SK-N-SH (cell line): ENCODE measurements at regions not wholly inside any gene's neighbourhood (a gene's known extent, or its start where the extent isn't known, plus 50 kb on each side); places are given as distances from the start of the nearest gene placed in this dataset.

Experiments used
- CTCF ChIA-PET: fragments of 300-600, 350-600 bp; formaldehyde crosslinking; extraction: SDS; loops from one replicate; lab custom pipeline; 2021; lab: Yijun Ruan, JAX
- POLR2A ChIA-PET: fragments of 350-600 bp; sonication (Branson Sonifier 250); formaldehyde crosslinking; extraction: SDS; loops from one replicate; lab custom pipeline; 2020; ENCODE audit warnings: antibody characterized with exemption, inconsistent platforms; lab: Yijun Ruan, JAX
- DNase-seq: peaks from one replicate; pipeline ENCODE4 v3.0.0; 2012
- H2AFZ ChIP-seq: fragments of 200-600 bp; sonication (generic); 2 replicates; pipeline ENCODE4 v1.8.1; 2016; ENCODE audit warnings: antibody characterized with exemption, mild to moderate bottlenecking, low read depth
- H3F3A ChIP-seq: fragments of 200-600 bp; sonication (generic); replicated peaks from 2 replicates; pipeline ENCODE3; 2016; ENCODE audit warnings: antibody characterized with exemption, mild to moderate bottlenecking; ENCODE audit not compliant: insufficient read depth
- H3K27ac ChIP-seq, 2 experiments: fragments of 200-500 bp in 1 of 2; fragments of 200-600 bp in 1 of 2; sonication (Bioruptor generic) in 1 of 2; sonication (generic), shearing (Covaris generic) in 1 of 2; 2 replicates each; pipeline versions ENCODE4 v1.5.1 to v1.6.1; 2014 to 2016; ENCODE audit warnings: low read depth in 2 of 2, inconsistent platforms in 1 of 2, low read length in 1 of 2, mild to moderate bottlenecking in 1 of 2, mixed read lengths in 1 of 2
- H3K27me3 ChIP-seq: fragments of 200-600 bp; sonication (generic), shearing (Covaris generic); 2 replicates; pipeline ENCODE4 v1.6.1; 2016; ENCODE audit warnings: mixed run types; ENCODE audit not compliant: insufficient read depth
- H3K36me3 ChIP-seq, 2 experiments: fragments of 200-500 bp in 1 of 2; fragments of 200-600 bp in 1 of 2; sonication (Bioruptor generic) in 1 of 2; sonication (generic) in 1 of 2; replicated peaks in 1 of 2; 2 replicates each; pipeline versions ENCODE3 to v1.5.1; 2014 to 2016; ENCODE audit warnings: low read length in 1 of 2, mild to moderate bottlenecking in 1 of 2; ENCODE audit not compliant: insufficient read depth in 2 of 2, control insufficient read depth in 1 of 2
- H3K4me1 ChIP-seq, 2 experiments: fragments of 200-500 bp in 1 of 2; fragments of 200-600 bp in 1 of 2; sonication (Bioruptor generic) in 1 of 2; sonication (generic), shearing (Covaris generic) in 1 of 2; 2 replicates each; pipeline versions ENCODE4 v1.5.1 to v1.6.1; 2014 to 2016; ENCODE audit warnings: low read depth in 1 of 2, low read length in 1 of 2, mixed run types in 1 of 2; ENCODE audit not compliant: insufficient read depth in 2 of 2, control insufficient read depth in 1 of 2
- H3K4me2 ChIP-seq: fragments of 200-600 bp; sonication (generic), shearing (Covaris generic); 2 replicates; pipeline ENCODE4 v1.6.1; 2017; ENCODE audit warnings: mixed run types
- H3K4me3 ChIP-seq, 2 experiments: fragments of 200-500 bp in 1 of 2; fragments of 200-600 bp in 1 of 2; sonication (Bioruptor generic) in 1 of 2; sonication (generic), shearing (Covaris generic) in 1 of 2; 2 replicates each; pipeline versions ENCODE4 v1.5.1 to v1.8.1; 2014 to 2016; ENCODE audit warnings: low read depth in 2 of 2, inconsistent platforms in 1 of 2, low read length in 1 of 2, mild to moderate bottlenecking in 1 of 2, mixed read lengths in 1 of 2, moderate library complexity in 1 of 2
- H3K79me2 ChIP-seq: fragments of 200-600 bp; sonication (generic); 2 replicates; pipeline ENCODE4 v1.8.1; 2017; ENCODE audit warnings: mild to moderate bottlenecking; ENCODE audit not compliant: insufficient read depth
- H3K9ac ChIP-seq: fragments of 200-600 bp; sonication (generic); 2 replicates; pipeline ENCODE4 v1.6.1; 2017; ENCODE audit warnings: mixed run types
- H3K9me2 ChIP-seq: fragments of 200-600 bp; sonication (generic); 2 replicates; pipeline ENCODE4 v1.6.1; 2017; ENCODE audit warnings: mixed run types
- H3K9me3 ChIP-seq: fragments of 200-600 bp; sonication (generic); 2 replicates; pipeline ENCODE4 v1.6.1; 2017; ENCODE audit warnings: mixed run types, mild to moderate bottlenecking, moderate library complexity
- H4K20me1 ChIP-seq: fragments of 200-600 bp; sonication (generic); 2 replicates; pipeline ENCODE4 v1.6.1; 2017; ENCODE audit warnings: mild to moderate bottlenecking, mixed run types; ENCODE audit not compliant: insufficient read depth
- CHD2 ChIP-seq: fragments of 150-350 bp; IDR thresholded peaks from 2 replicates; pipeline ENCODE4 v1.6.1; 2018; ENCODE audit warnings: low read length; ENCODE audit not compliant: partially characterized antibody
- EP300 ChIP-seq, 2 experiments: IDR thresholded peaks; 2 replicates each; pipeline versions ENCODE4 v1.4.0 to v1.6.1; 2012; ENCODE audit warnings: borderline replicate concordance in 1 of 2, low read depth in 1 of 2, low read length in 1 of 2
- EZH2phosphoT487 ChIP-seq: fragments of 200-600 bp; sonication (generic); IDR thresholded peaks from 2 replicates; pipeline ENCODE4 v1.6.1; 2017; ENCODE audit warnings: low read depth, mixed run types, mild to moderate bottlenecking, antibody characterized with exemption, moderate library complexity, borderline replicate concordance
- FOSL2 ChIP-seq: IDR thresholded peaks from 2 replicates; pipeline ENCODE4 v1.4.0; 2012; ENCODE audit warnings: low read depth, mild to moderate bottlenecking, moderate library complexity, borderline replicate concordance
- FOXJ3 ChIP-seq: sonication (generic); formaldehyde crosslinking; IDR thresholded peaks from 2 replicates; pipeline ENCODE4 v1.5.1; 2020; ENCODE audit warnings: mild to moderate bottlenecking, missing genetic modification reagents
- GABPA ChIP-seq: IDR thresholded peaks from 2 replicates; pipeline ENCODE4 v1.4.0; 2012; ENCODE audit warnings: low read depth, mild to moderate bottlenecking
- GATA2 ChIP-seq: sonication (generic); formaldehyde crosslinking; IDR thresholded peaks from 2 replicates; pipeline ENCODE4 v1.5.0; 2020; ENCODE audit warnings: mild to moderate bottlenecking, missing genetic modification reagents
- JUND ChIP-seq: IDR thresholded peaks from 2 replicates; pipeline ENCODE4 v1.4.0; 2012
- MEF2A ChIP-seq: IDR thresholded peaks from 2 replicates; pipeline ENCODE4 v1.4.0; 2012; ENCODE audit warnings: low read depth, borderline replicate concordance
- MXI1 ChIP-seq: IDR thresholded peaks from 2 replicates; pipeline ENCODE4 v1.6.1; 2012; ENCODE audit warnings: mild to moderate bottlenecking, low read depth, low read length, improper control_type of control experiment
- NFIC ChIP-seq: IDR thresholded peaks from 2 replicates; pipeline ENCODE4 v1.4.0; 2012; ENCODE audit warnings: borderline replicate concordance
- NRF1 ChIP-seq: IDR thresholded peaks from 2 replicates; pipeline ENCODE4 v1.6.1; 2012; ENCODE audit warnings: low read depth, mild to moderate bottlenecking, low read length
- POLR2AphosphoS5 ChIP-seq: IDR thresholded peaks from 2 replicates; pipeline ENCODE4 v1.6.1; 2012; ENCODE audit warnings: low read depth, low read length
- RCOR1 ChIP-seq: fragments of 150-350 bp; IDR thresholded peaks from 2 replicates; pipeline ENCODE4 v1.6.1; 2017; ENCODE audit warnings: antibody characterized with exemption, low read length
- RFX5 ChIP-seq: IDR thresholded peaks from 2 replicates; pipeline ENCODE4 v1.6.1; 2012; ENCODE audit warnings: mild to moderate bottlenecking, improper control_type of control experiment, low read length
- RXRA ChIP-seq: IDR thresholded peaks from 2 replicates; pipeline ENCODE4 v1.4.0; 2012; ENCODE audit warnings: low read depth, mild to moderate bottlenecking, borderline replicate concordance
- SIN3A ChIP-seq: IDR thresholded peaks from 2 replicates; pipeline ENCODE4 v1.6.1; 2012; ENCODE audit warnings: low read depth, mild to moderate bottlenecking, low read length, moderate library complexity, borderline replicate concordance
- SMC3 ChIP-seq: IDR thresholded peaks from 2 replicates; pipeline ENCODE4 v1.6.1; 2012; ENCODE audit warnings: low read depth, low read length, improper control_type of control experiment
- TAF1 ChIP-seq: IDR thresholded peaks from 2 replicates; pipeline ENCODE4 v1.6.1; 2012; ENCODE audit warnings: low read depth, mild to moderate bottlenecking, low read length, moderate library complexity, borderline replicate concordance
- TCF12 ChIP-seq: IDR thresholded peaks from 2 replicates; pipeline ENCODE4 v1.4.0; 2012
- TEAD4 ChIP-seq: IDR thresholded peaks from 2 replicates; pipeline ENCODE4 v1.4.0; 2012; ENCODE audit warnings: mild to moderate bottlenecking, borderline replicate concordance; ENCODE audit not compliant: insufficient read depth
- YY1 ChIP-seq: IDR thresholded peaks from 2 replicates; pipeline ENCODE4 v1.4.0; 2012; ENCODE audit warnings: low read depth, mild to moderate bottlenecking
- WGBS: methylation state at CpG from one replicate; pipeline ENCODE4 v1.1.6; 2017; ENCODE audit warnings: low lambda C conversion rate; 5-methylcytosine and 5-hydroxymethylcytosine counted together
- TF ChIP-seq, protein P1 (sequence below): IDR thresholded peaks from 2 replicates; pipeline ENCODE4 v1.4.0; 2012; ENCODE audit warnings: low read depth
- TF ChIP-seq, protein P2 (sequence below): fragments of 150-350 bp; IDR thresholded peaks from 2 replicates; pipeline ENCODE4 v1.6.1; 2016; ENCODE audit warnings: mild to moderate bottlenecking, low read depth, low read length
- TF ChIP-seq, protein P3 (sequence below): IDR thresholded peaks from 2 replicates; pipeline ENCODE4 v1.4.0; 2012; ENCODE audit warnings: low read depth, borderline replicate concordance
- TF ChIP-seq, protein P4 (sequence below): IDR thresholded peaks from 2 replicates; pipeline ENCODE4 v1.4.0; 2012; ENCODE audit warnings: low read depth, borderline replicate concordance
- TF ChIP-seq, protein P5 (sequence below): fragments of 200-600 bp; sonication (generic); IDR thresholded peaks from 2 replicates; pipeline ENCODE4 v1.6.1; 2017; ENCODE audit warnings: antibody characterized with exemption, mild to moderate bottlenecking, moderate library complexity
- TF ChIP-seq, protein P6 (sequence below): fragments of 150-350 bp; IDR thresholded peaks from 2 replicates; pipeline ENCODE4 v1.6.1; 2017; ENCODE audit warnings: antibody characterized with exemption, low read length, low read depth, borderline replicate concordance

DNA sequence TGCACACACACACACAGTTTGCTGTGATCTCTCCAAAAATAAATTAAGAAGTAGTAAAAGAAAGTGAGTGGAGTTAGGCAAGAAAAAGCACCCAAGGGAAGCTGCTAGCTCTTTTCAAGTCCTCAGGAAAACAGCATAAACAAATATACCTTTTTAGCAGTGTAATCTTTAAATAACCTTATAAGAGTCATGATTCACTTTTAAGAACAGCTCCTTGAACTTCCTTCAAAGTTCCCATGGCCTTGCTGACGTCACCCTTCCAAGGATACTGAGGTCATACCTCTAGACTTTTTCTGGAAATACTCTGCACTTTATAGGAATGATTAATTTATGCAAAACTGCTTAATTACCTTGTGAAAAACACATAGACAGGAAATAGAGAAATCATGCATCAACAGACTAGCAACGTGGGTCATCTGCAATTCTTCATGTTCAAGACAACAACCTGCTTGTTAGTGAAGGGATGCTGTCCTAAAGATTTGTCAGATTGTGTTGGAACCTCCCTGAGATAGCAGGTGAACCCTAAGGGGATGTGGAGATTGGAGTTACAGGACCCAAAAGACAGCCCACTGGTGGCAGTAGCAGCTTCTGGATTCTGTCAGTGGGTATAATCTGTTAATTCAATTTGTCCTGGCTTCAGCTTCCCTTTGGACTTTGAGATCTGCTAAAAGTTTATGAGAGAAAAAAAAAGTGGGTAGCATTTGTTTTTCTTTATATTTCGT is 229.0 kb downstream of the ELAVL2 start:
- H2AFZ ChIP-seq = no peak overlapping the region
- H3K9ac ChIP-seq = no peak overlapping the region
- H3K79me2 ChIP-seq = no peaks in the 10 kb centered on the region
- ChIA-PET CTCF (interaction anchor here (1.4 to 2.1 kb wide), 2 partner anchors 9 to 13 kb away, joined by 6 to 11 read pairs; no protein-coding TSS in a partner anchor), POLR2A (no interaction called here)
- peak overlapping the region in 1 of 2 experiments; percentile 50; a peak in 2 of 4 replicates for H3K27ac ChIP-seq
- 4% methylated on average over 3 of the region's 3 CpGs for WGBS
- H3K9me3 ChIP-seq = no peaks in the 10 kb centered on the region
- H3K9me2 ChIP-seq = no peaks in the 10 kb centered on the region
- H4K20me1 ChIP-seq = no peaks in the 10 kb centered on the region
- H3K4me3 ChIP-seq = no peak overlapping the region
- peaks cover 0 to 7% of the 10 kb centered on the region in 2 experiments; a peak in 2 of 4 replicates for H3K4me1 ChIP-seq
- DNase-seq = peak; percentile 39
- no peaks in the 10 kb centered on the region for H3K27me3 ChIP-seq
- no peaks in the 10 kb centered on the region for H3F3A ChIP-seq
- no peaks in the 10 kb centered on the region for H3K36me3 ChIP-seq
- H3K4me2 ChIP-seq = no peak overlapping the region
- TF ChIP-seq FOSL2 (no peak), RCOR1 (peak; percentile 88), GABPA (no peak), NRF1 (no peak), SIN3A (no peak), TCF12 (no peak), RXRA (no peak), FOXJ3 (CRISPR knock-in tag) (peak; percentile 82), NFIC (no peak), EP300 (IDR thresholded peaks at IDR 0.05; ENCODE audit: borderline replicate concordance in 1 of 2, low read depth in 1 of 2, low read length in 1 of 2) (peak in 1 of 2 experiments; percentile 85; a peak in 2 of 4 replicates), YY1 (no peak), GATA2 (CRISPR knock-in tag) (peak; percentile 82), JUND (no peak), TEAD4 (no peak), CHD2 (peak; percentile 34), POLR2AphosphoS5 (no peak), RFX5 (no peak), EZH2phosphoT487 (no peak), MEF2A (no peak), MXI1 (no peak), TAF1 (no peak), SMC3 (no peak)
- TF ChIP-seq, protein P1, sequence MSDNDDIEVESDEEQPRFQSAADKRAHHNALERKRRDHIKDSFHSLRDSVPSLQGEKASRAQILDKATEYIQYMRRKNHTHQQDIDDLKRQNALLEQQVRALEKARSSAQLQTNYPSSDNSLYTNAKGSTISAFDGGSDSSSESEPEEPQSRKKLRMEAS = no peak
- TF ChIP-seq, protein P2, sequence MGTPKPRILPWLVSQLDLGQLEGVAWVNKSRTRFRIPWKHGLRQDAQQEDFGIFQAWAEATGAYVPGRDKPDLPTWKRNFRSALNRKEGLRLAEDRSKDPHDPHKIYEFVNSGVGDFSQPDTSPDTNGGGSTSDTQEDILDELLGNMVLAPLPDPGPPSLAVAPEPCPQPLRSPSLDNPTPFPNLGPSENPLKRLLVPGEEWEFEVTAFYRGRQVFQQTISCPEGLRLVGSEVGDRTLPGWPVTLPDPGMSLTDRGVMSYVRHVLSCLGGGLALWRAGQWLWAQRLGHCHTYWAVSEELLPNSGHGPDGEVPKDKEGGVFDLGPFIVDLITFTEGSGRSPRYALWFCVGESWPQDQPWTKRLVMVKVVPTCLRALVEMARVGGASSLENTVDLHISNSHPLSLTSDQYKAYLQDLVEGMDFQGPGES = no peak
- TF ChIP-seq, protein P3, sequence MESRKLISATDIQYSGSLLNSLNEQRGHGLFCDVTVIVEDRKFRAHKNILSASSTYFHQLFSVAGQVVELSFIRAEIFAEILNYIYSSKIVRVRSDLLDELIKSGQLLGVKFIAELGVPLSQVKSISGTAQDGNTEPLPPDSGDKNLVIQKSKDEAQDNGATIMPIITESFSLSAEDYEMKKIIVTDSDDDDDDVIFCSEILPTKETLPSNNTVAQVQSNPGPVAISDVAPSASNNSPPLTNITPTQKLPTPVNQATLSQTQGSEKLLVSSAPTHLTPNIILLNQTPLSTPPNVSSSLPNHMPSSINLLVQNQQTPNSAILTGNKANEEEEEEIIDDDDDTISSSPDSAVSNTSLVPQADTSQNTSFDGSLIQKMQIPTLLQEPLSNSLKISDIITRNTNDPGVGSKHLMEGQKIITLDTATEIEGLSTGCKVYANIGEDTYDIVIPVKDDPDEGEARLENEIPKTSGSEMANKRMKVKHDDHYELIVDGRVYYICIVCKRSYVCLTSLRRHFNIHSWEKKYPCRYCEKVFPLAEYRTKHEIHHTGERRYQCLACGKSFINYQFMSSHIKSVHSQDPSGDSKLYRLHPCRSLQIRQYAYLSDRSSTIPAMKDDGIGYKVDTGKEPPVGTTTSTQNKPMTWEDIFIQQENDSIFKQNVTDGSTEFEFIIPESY = no peak
- TF ChIP-seq, protein P4, sequence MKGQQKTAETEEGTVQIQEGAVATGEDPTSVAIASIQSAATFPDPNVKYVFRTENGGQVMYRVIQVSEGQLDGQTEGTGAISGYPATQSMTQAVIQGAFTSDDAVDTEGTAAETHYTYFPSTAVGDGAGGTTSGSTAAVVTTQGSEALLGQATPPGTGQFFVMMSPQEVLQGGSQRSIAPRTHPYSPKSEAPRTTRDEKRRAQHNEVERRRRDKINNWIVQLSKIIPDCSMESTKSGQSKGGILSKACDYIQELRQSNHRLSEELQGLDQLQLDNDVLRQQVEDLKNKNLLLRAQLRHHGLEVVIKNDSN = no peak
- TF ChIP-seq, protein P5, sequence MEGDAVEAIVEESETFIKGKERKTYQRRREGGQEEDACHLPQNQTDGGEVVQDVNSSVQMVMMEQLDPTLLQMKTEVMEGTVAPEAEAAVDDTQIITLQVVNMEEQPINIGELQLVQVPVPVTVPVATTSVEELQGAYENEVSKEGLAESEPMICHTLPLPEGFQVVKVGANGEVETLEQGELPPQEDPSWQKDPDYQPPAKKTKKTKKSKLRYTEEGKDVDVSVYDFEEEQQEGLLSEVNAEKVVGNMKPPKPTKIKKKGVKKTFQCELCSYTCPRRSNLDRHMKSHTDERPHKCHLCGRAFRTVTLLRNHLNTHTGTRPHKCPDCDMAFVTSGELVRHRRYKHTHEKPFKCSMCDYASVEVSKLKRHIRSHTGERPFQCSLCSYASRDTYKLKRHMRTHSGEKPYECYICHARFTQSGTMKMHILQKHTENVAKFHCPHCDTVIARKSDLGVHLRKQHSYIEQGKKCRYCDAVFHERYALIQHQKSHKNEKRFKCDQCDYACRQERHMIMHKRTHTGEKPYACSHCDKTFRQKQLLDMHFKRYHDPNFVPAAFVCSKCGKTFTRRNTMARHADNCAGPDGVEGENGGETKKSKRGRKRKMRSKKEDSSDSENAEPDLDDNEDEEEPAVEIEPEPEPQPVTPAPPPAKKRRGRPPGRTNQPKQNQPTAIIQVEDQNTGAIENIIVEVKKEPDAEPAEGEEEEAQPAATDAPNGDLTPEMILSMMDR = no peak
- TF ChIP-seq, protein P6, sequence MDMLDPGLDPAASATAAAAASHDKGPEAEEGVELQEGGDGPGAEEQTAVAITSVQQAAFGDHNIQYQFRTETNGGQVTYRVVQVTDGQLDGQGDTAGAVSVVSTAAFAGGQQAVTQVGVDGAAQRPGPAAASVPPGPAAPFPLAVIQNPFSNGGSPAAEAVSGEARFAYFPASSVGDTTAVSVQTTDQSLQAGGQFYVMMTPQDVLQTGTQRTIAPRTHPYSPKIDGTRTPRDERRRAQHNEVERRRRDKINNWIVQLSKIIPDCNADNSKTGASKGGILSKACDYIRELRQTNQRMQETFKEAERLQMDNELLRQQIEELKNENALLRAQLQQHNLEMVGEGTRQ = no peak
